Non-pigmented ciliary epithelial cell (primary cell): ENCODE measurements at regions not wholly inside any gene's neighbourhood (a gene's known extent, or its start where the extent isn't known, plus 50 kb on each side); places are given as distances from the start of the nearest gene placed in this dataset.
A peak's percentile ranks its signal among the peaks of the same experiment; 100 is the strongest.
"Not testable (repeated sequence)": the region's sequence is repeated elsewhere in the genome, so short reads cannot be mapped to it uniquely, and the experiment has no call there.

ENCODE experiments used
- DNase-seq: peaks from one replicate; pipeline ENCODE4 v3.0.0-alpha.2; 2010; ENCODE audit warnings: low read depth

DNA sequence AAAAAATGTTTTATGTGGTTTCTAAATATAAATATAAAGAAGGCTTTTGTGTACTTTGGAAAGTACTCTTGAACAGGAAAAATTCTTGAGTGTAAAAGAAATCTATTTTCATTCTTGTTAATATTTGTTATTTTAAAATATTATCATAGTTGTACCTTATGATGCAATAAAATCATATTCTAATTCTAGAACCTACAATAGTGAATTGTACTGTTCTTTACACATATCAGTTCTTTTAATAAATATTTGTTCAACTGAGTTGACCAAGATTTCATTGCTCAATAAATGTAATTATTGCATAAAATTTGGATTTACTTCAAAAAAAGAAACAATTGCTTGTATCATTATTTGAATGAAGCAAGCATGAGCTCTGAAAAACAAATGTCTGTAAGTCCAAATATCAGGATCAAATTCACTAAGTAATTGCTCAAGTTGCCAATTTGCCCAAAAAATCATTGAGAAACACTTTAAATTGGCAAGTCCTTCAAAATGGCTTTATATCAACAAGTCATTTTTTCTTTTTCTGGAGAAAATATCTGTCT is 191.6 kb upstream of the SLC16A7 start:
- DNase-seq = no peak

DNA sequence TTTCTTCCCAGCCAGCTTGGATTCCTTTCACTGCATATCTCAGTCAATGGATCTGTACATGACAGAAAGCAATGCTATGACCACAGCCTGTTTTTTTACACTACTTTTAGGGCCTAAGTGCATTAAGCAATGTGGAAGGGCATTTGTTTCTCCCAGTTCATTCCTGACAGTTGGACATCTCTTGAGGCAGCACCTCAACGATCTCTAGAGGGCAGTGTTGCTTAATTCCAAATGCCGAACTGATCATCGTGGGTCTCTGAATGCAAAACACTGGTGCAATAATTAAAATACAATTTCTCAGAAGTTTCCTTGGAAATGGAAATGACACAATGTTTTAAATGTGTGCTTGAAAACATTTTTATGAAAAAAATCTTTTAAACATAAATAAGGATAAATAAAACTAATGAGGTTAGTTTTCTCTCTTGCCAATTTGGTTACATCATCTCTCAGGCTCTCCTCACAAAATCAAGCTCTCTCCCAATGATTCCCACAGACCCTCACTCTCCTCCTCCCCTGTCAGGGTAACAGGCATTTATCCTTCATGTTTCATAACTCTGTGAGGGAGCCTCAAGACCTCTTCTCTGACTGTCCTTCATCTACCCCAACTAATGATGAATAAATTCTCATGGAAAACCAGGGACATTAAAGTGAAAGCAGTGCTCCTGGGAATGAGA is 192.4 kb upstream of the SLC16A7 start:
- peak; percentile 45 for DNase-seq

DNA sequence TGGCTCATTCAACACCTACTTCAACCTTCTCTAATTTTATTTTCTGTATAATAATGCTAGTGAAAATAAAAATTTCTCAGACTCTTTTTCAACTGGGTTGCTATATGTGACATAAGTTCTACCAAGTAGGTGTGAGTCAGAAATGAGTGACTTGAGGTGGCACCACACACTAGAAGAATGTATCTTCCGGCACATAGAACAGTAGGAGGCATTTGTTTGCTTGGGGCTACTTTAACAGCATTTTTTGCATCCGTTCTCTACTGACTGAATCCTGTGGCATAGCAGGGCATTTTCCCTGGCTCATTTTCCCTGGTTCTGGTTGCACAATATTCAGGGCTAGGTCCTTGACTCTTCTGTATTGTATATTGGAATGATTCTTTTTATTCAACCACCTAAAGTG is 194.0 kb upstream of the SLC16A7 start:
- DNase-seq = no peak

DNA sequence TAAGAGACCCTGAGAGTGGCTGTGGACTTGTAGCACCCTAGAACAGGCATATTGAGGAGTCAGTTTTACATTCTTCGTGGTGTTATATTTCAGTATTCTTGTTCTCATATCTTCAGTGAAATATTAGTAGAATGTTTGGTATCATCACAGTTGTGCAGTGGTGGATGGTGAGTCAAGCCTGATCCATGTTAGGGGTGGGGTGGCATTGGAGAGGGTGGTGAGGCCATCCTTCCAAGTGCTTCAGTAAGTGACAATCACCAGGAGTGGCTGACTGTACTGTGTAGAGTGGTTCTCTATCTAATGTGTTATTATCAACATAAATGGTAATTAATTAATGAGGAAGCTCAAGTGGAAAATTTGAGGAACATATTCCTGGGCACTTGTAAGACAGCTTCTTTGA is 197.7 kb upstream of the SLC16A7 start:
- DNase-seq = no peak

DNA sequence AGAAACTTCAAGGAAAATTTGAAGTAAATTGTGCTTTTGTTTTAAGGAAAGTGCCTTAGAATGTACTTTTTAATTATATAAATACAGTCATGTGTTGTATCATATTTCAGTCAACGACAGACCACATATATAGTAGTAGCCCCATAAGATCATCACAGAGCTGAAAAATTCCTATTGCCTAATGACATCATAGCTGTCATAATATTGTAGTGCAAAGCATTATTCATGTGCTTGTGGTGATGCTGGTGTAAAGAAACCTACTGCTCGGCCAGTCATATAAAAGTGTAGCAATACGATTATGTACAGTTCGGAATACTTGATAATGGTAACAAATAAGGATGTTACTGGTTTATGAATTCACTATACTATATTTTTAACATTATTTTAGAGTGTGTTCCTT is 198.9 kb upstream of the SLC16A7 start:
- DNase-seq = no peak

DNA sequence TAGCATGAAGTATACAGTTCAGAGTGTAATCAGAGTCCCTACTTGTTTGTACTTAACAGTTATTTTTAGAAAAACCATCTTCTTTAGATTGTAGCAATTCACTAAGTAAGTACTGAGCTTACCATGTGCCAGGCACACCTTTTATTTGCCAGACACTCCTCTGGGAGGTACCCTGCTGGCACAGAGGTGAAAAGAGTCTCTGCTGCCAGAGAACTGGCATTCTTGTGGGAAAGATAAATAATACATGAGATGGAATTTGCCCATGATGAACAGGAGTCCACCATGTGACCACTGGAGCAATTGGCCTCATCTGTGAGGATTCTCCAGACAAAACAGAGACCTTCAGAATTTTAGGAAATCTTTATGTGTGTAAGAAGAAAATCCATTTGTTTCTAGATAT is 199.3 kb upstream of the SLC16A7 start:
- no peak for DNase-seq

DNA sequence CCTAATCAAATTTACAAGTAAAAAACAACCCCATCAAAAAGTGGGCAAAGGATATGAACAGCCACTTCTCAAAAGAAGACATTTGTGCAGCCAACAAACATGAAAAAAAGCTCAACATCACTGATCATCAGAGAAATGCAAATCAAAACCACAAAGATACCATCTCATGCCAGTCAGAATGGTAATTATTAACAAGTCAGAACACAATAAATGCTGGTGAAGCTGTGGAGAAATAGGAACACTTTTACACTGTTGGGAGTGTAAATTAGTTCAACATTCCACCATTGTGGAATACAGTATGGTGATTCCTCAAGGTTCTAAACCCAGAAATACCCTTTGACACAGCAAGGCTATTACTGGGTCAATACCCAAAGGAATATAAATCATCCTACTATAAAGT is 200.5 kb upstream of the SLC16A7 start:
- DNase-seq = not testable (repeated sequence)

DNA sequence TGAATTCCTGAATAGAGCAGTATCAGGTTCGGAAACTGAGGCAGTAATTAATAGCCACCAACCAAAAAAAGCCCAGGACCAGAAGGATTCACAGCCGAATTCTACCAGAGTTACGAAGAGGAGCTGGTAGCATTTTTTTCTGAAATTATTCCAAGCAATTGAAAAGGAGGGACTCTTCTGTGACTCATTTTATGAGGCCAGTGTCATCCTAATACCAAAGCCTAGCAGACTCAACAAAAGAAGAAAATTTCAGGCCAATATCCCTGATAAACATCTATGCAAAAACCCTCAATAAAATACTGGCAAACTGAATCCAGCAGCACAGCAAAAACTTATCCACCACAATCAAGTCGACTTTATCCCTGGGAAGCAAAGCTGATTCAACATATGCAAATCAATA is 202.3 kb upstream of the SLC16A7 start:
- no peak for DNase-seq

DNA sequence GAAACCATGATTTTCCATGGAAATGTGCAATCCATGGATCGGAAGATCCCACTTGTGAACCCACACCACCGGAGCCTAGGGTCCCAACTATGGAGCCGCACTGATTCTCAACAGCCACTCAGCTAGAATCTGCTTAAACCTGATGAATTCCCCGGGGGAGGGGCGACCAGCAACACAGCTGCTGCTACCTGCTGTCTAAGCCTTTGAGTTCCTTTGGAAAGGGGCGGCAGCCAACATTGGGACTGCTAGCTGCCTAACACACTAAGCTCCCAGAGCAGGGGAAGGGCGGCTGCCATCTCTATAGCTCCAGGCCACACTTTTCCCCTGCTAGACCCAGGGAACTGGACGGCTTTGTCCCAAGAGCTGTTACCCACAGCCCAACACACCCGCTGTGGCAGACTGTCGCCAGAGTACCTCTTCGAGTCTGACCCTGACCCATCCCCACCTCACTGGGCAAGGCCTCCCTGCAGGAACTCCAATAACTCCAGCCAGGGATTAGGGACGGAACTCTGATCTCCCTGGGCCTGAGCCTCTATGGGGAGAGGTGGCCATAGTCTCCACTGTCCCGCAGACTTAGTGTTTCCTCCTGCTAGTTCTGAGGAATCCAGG is 205.8 kb upstream of the SLC16A7 start:
- no peak for DNase-seq

DNA sequence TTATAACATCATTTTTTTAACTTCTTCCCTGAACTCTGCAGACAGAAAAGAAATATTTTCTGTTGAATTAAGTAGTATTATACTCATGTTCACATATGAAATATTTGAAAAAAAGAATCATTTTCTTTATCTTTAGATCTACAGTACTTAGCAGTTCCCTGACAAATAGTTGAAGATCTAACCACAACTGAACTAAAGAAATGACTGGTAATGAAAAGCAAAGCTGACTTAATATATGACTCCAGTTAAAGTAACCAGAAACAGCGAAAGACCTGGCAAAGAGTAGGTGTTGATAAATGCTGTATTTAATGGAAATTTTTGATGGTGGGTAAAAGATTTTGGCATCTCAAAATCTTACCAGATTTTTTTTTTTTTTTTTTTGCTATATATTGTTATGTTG is 207.1 kb upstream of the SLC16A7 start:
- no peak for DNase-seq

DNA sequence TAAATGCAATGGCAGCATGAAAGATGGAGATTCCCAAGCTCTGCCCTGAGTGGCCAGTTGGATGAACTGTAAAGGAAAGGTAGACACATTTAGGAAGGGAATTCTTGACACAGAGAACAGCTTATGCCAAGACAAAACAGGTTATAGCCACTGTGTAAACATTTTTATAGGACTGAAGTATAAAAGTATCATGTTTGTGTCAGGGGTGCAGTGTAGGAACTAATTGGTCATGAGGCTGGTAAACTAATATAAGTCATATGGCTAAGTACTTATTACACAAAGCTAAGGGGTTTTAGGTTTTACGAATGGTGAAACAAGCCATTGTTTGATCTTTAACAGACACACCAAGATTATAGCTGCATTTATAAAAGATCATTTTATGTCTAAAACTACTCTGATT is 207.7 kb upstream of the SLC16A7 start:
- no peak for DNase-seq

DNA sequence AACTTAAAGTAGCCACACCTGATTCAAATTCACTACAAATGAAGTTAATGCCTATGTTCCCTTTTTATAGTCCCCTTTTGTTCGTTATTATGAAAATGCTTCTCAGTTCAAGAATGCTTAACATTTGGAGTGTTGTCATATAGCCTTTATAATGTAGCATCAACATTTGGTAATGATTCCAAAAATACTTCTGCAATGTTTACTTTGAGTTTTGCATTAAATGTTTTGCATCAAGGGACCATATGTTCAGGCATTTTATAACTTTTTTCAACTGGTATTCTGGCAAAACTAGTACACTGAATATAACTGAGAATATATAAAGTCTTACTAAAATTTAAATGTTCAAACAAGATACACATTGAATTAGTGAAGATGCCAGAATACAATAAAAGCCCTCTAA is 209.6 kb upstream of the SLC16A7 start:
- DNase-seq = no peak

DNA sequence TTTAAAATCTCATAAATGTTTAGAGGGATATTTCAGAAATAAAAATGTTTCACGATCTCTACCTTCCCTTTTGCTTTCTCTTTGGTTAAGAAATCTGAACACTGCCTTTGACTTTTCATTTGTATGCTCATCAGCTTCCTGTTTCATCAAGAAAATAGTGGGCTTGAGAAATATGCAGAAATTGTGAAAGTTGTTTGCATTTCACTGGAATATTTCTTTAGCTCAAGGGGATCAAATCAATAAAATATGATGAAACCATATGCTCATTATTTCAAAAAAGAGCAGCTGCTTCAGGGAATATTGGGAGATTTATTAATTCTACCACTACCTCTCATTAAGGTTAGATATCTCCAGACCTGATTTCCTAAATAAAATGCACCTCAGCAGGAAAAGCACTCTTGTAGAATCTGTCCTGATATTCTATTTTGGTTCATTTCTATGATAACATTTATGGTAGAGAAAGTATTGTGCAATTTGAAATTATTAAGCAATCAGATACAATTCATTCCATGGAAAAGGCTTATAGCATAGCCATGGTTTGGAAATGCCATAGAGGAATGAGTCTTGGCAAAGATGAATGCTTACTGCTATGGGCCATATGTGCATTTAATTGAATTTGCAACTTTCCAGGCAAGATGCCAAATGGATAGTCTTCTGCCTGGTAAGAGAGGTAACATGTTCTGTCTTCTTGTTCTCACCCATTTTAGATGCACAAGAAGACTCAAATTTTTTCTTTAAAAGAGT is 212.6 kb upstream of the SLC16A7 start:
- DNase-seq = peak; percentile 30

DNA sequence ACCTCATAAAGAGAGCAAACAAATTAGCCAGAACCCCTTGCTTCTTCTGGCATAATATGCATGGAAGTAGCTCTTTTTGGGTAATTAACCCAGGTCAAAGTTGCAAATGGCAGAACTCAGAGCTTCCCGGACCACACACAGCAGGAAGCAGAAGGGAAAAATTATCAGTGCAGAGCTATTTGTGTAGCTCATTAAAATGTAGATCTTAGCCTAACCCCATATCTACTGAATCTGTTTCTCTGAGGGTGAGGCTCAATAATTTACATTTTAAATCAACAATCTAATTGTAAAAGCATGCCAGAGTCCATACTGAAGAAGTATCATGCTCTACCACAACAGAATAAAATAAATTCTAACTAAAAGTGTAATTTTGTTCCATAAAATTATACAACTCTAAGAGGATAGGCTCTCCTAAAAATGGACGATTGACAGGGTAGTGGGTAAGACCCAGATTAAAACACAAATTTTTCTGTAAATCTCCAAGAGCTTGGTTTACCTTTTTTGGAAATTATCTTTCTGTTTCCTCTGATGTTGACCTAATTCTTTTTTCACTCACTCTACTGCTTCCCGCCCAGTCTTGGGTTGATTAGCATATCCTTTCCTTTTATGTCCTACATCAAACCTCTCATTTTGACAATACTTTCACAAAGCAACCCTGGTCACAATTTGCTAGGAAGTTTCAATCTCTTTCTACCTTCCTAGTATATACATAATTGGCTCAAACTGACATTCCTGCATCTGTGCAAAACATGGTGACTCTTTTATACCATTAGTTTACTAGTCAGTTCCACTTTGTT is 213.3 kb upstream of the SLC16A7 start:
- DNase-seq = no peak

DNA sequence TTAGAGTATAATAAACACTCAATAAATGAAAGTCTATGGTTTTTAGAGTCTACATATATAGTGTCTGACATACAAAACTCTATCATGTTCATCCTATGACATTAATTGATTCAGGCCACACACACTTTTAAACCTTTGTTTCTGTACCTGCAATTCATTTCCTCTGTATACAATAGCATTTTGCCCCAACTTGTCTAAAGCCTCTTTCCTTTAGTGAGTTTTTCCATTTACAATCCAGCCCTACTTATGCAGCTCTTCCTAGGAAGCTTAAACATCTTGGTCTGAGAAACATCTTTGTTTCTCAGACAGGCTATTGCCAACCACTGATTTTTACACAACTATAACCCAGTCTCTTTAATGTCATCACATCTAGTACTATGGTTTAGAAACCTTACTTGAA is 214.7 kb upstream of the SLC16A7 start:
- DNase-seq = no peak

DNA sequence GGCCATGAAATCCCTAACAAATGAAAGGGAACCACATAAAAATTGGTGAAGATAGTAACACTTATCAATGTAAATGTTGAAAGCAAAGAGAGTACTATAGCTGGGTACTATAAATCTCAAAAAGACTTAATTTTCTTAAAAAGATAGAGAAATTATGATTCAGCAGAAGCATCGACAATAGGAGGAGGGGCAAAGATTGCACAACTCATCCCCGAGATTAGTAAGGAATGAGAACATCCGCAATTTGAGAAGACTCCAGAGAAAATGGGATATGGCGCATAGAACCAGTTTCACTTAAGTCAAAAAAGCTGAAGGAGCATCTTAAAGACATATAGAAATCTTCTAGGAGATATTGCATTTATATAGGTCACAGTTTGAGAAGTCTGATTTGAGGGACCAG is 220.2 kb upstream of the SLC16A7 start:
- no peak for DNase-seq

DNA sequence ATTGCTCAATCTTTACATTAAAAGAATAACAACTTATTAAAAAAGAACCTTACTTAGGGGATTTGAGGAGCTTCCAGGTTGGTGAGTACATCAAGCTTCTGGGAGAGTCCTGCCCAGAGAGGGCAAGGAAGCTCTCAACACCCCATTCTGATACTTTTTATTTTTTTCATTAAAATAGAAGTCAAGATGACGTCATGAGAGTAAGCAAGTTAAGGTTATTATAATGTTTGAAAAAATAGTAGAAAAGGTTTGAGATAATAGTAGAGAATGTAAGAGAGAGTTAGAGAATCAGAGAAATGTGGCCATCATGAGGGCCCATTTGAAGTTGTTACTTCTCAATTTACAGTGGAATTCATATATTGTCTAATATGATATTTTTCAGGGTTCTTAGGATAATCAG is 221.0 kb upstream of the SLC16A7 start:
- no peak for DNase-seq

DNA sequence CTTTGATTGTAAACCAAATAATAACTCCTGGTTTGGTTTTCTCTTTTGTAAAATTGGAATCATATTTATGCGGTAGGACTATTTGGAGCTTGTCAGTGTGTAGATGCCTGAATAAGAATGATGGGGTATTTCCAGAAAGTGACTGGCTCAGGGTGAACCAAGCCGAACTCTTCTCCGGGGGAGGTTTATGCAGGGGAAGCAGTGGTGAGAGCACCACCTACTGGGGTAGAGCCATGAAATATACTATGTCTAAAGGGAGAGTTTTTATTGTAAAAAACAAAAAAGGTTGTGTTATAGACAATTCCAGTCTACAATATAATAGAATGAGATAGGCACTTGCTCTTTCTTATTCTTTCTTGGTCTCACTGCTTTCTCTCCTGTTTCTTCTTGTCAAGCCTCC is 222.9 kb upstream of the SLC16A7 start:
- DNase-seq = no peak

DNA sequence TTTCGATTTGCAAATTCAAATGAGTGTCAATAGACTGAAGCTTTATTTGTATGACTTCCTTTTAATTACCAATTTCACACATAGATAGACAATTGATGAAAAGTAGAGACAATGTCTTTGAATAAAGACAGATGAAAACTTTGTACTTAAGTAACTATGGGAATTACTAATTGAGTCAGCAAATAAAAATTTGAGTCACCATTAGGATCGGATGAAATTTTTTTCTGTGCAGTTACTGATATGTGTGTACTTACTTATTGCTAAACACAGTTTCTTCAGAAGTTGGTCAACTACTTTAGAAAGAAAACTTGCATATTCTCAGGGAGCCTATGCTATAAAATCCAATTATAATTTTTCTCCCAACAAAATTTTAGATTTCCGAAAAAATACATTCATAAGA is 224.9 kb upstream of the SLC16A7 start:
- no peak for DNase-seq

DNA sequence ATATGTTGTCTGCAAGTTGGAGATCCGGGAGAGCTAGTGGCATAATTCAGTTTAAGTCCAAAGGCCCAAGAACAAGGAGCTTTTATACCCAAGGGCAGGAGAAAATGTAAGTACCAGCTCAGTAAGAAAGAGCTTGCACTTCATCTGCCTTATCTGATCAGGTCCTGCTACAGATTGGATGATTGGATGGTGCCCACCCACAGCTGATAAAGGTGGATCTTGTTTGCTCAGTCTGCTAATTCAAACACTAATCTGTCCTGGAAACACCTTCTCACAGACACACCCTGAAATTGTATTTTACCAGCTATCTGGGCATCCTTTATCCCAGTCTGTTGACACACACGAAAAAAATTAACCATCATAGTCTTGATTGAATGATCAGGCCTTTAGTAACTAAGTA is 230.7 kb upstream of the SLC16A7 start:
- DNase-seq = no peak

DNA sequence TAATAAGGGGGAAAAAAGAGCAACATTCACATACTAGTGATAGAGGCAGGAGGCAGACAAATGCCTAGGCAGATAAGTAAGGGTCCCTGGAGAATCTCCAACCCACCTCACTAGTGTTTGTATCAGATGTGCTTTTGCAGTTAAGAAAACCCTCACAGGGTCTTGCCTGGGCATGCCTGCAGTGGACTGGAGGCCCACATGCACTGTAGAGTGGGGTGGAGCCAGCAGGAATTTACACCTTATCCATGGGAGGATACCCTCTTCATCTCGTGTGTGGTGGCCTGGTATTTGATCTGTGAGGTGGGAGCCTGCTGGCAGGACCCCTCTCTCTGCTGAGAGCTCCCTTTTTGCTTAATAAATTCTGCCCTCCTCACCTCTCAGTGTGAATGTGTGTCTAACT is 238.0 kb upstream of the SLC16A7 start:
- DNase-seq = no peak

DNA sequence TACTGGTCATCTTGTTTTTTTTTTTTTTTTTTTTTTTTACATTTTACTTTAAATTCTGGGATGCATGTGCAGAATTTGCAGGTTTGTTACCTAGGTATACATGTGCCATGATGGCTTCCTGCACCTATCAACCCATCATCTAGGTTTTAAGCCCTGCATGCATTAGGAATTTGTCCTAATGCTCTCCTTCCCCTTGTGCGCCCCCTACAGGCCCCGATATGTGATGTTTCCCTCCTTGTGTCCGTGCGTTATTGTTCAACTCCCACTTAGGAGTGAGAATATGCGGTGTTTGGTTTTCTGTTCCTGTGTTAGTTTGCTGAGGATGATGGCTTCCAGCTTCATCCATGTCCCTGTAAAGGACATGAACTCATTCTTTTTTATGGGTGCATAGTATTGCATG is 249.6 kb upstream of the SLC16A7 start:
- DNase-seq = not testable (repeated sequence)

DNA sequence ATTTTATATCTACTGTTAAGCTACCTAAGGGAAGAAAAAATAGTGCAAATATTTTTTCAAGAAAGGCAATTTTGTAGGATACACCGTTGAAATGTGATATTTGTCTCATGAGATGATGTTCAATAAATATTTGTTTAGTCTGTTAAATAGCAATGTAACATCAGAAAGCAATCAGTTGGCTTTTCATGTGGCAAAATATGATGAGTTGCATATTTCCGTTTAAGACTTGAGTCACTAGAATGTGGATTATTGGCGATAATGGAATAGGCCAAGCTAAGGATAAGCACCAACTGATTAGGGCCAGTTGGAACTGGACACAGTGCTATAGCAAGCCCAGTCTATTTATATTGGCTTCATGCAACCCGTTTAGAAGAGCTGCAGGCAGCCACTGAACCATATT is 250.4 kb upstream of the SLC16A7 start:
- no peak for DNase-seq
